NB4 (cell line): ENCODE measurements at regions not wholly inside any gene's neighbourhood (a gene's known extent, or its start where the extent isn't known, plus 50 kb on each side); places are given as distances from the start of the nearest gene placed in this dataset.

Source experiments
- DNase-seq: peaks from one replicate; pipeline ENCODE4 v3.0.0; 2010; ENCODE audit warnings: low read depth
- H3K4me3 ChIP-seq: one replicate; pipeline ENCODE4 v1.5.1; 2011; ENCODE audit warnings: mild to moderate bottlenecking, low read depth, low read length, moderate library complexity
- MAX ChIP-seq: IDR thresholded peaks from 2 replicates; pipeline ENCODE4 v1.6.1; 2011; ENCODE audit warnings: low read depth, low read length
- MYC ChIP-seq: IDR thresholded peaks from 2 replicates; pipeline ENCODE4 v1.6.1; 2011; ENCODE audit warnings: low read depth, low read length
- POLR2A ChIP-seq: IDR thresholded peaks from 2 replicates; pipeline ENCODE4 v1.6.1; 2011; ENCODE audit warnings: mild to moderate bottlenecking; ENCODE audit not compliant: insufficient read length; ENCODE audit errors: extremely low read depth
- TF ChIP-seq, protein P1 (sequence below): IDR thresholded peaks from one replicate; pipeline ENCODE4 v1.5.1; 2012; ENCODE audit warnings: low read depth, low read length

DNA sequence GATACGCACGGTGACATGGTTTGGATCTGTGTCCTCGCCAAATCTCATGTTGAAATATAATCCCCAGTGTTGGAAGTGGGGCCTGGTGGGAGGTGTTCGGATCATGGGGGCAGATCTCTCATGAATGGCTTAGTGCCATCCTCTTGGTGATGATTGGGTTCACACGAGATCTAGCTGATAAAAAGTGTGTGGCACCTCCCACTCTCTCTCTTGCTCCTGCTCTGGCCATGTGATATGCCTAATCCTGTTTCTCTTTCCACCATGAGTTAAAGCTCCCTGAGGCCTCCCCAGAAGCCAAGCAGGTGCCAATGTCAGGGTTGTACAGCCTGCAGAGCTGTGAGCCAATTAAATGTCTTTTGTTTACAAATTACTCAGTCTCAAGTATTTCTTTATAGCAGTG, 303.1 kb upstream of the PLET1 start:
- no peak overlapping the region for H3K4me3 ChIP-seq
- TF ChIP-seq MYC: no peak
- no peak for TF ChIP-seq POLR2A
- TF ChIP-seq, protein P1, sequence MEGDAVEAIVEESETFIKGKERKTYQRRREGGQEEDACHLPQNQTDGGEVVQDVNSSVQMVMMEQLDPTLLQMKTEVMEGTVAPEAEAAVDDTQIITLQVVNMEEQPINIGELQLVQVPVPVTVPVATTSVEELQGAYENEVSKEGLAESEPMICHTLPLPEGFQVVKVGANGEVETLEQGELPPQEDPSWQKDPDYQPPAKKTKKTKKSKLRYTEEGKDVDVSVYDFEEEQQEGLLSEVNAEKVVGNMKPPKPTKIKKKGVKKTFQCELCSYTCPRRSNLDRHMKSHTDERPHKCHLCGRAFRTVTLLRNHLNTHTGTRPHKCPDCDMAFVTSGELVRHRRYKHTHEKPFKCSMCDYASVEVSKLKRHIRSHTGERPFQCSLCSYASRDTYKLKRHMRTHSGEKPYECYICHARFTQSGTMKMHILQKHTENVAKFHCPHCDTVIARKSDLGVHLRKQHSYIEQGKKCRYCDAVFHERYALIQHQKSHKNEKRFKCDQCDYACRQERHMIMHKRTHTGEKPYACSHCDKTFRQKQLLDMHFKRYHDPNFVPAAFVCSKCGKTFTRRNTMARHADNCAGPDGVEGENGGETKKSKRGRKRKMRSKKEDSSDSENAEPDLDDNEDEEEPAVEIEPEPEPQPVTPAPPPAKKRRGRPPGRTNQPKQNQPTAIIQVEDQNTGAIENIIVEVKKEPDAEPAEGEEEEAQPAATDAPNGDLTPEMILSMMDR: no peak
- TF ChIP-seq MAX: no peak
- no peak for DNase-seq

GRCh38 chr11:112564228-112564955, 303.7 kb upstream of the PLET1 start:
- no peak overlapping the region for H3K4me3 ChIP-seq
- TF ChIP-seq MAX: no peak
- DNase-seq: no peak

GRCh38 chr11:112565551-112565950, 304.9 kb upstream of the PLET1 start:
- no peak overlapping the region for H3K4me3 ChIP-seq
- TF ChIP-seq MYC: no peak
- TF ChIP-seq MAX: no peak
- TF ChIP-seq, protein P1: no peak
- no peak for TF ChIP-seq POLR2A
- DNase-seq: no peak

GRCh38 chr11:112566124-112566523, 305.5 kb upstream of the PLET1 start:
- no peak for DNase-seq
- TF ChIP-seq MYC: no peak
- no peak for TF ChIP-seq POLR2A
- TF ChIP-seq, protein P1: no peak
- no peak for TF ChIP-seq MAX
- H3K4me3 ChIP-seq: no peak overlapping the region

- TF ChIP-seq POLR2A (no peak), MYC (no peak), MAX (no peak)
- TF ChIP-seq, protein P1: no peak
- no peak overlapping the region for H3K4me3 ChIP-seq
- DNase-seq: no peak
Measured at GRCh38 chr11:112570333-112570732, 309.7 kb upstream of the PLET1 start.

DNA sequence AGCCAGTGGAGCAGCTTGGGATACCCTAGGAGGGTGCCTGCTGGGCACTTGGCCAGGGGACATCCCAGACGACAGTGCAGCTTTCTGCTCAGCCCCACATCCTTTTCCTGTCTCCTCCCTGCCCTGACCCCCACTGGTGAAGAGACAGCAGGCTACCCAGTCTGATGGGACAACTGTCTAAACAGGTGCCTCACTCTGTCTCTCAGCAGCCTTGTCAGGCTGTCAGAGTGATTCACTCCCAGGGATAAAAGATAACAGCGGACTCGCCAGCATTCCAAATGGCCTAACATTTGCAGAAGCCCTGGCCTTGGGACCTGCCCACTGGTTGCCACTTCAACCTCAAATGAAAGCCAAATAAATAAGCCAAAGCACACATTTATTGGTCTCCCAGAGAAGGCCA, 318.6 kb upstream of the PLET1 start:
- H3K4me3 ChIP-seq: no peak overlapping the region
- no peak for DNase-seq
- TF ChIP-seq, protein P1: no peak
- no peak for TF ChIP-seq POLR2A
- no peak for TF ChIP-seq MAX
- TF ChIP-seq MYC: no peak
